NCI-H1436 (cell line): ENCODE measurements at regions not wholly inside any gene's neighbourhood (a gene's known extent, or its start where the extent isn't known, plus 50 kb on each side); places are given as distances from the start of the nearest gene placed in this dataset.

Experiments used
- DNase-seq: peaks from one replicate; lab custom pipeline; 2025; lab: John Stamatoyannopoulos, UW

DNA sequence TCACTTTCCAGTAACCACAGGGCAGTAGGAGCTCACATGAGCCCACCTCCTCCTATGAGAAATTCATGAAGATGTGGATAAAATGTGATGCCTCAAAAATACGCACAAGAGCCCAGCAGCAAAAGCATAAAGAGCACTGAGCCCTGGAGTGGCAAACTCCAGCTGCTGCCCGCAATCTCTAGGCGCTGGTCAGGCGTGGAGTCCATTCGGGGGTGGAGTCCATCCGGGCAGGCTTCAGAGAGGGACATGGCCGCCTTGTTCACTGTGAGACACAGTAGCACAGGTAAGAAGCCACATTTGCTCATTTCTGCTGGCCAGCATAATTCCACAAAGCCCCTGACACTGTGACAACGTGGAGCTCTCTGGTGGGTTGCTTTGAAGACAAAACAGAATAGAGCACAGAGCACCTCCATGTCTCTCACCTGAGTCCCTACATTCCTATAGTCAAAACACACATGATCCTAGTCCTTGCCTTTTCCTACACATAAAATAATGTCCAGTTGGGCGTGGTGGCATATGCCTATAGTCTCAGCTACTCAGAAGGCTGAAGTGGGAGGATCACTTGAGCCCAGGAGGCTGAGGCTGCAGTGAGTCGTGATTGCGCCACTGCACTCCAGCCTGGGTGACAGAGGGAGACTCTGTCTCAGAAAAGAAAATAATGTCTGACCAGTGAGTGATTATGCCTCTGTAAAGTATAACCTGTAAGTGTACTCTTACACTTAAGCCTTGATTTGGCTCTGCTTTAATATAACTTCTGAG is 365.2 kb downstream of the GADD45G start:
- DNase-seq, result no peak

GRCh38 chr9:89970701-89971100 is 365.9 kb downstream of the GADD45G start:
- no peak for DNase-seq

DNA sequence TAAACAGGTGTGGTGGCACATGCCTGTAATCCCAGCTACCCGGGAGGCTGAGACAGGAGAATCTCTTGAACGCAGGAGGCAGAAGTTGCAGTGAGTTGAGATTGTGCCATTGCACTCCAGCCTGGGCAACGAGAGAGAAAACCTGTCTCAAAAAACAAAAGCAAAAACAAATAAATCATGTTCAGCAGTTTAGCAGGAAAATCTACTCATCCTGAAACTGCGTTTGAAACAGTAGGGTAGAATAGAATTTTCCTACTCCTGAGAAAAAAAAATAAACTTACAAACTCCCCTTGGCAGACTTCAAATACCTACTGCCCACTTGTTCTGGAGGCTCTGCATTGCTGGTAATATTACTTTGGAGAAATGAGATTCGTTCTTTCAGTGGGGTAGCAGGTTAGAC is 367.7 kb downstream of the GADD45G start:
- no peak for DNase-seq

DNA sequence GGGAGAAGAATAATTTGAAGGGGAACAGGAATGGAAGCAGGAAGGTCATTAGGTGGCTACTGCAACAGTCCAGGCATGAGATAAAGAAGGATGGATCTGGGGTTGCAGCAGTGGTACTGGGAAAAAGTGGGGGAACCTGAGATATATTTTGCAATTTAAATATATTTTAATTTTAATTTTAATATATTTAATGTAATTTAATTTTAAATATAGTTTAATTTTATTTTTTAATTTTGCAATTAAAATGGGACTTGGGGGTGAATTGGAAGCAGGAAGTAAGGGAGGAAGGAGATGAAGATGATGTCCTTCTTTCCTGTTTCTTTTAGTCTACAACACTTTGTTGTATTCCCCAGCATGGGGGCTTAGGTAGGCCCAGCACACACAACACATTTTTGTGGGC is 369.8 kb downstream of the GADD45G start:
- no peak for DNase-seq

DNA sequence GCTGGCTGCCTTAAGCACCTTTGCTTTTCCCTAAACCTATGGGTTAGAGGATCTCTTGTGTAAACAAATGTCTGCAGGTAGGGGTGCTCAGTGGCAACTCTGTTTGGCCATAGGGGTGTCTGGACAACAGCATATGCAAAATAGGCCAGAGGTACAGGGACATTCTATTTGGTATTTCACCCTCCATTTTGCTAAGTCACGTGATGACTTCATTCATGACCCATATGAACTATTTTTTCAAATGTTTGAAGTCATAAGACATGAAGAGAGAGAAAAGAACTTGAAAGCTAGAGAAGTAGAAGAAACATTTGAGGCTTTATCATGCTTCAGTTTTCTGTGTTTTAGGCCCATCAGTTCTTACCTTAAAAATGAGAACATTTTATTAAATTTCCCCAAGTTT is 370.2 kb downstream of the GADD45G start:
- DNase-seq, result no peak

DNA sequence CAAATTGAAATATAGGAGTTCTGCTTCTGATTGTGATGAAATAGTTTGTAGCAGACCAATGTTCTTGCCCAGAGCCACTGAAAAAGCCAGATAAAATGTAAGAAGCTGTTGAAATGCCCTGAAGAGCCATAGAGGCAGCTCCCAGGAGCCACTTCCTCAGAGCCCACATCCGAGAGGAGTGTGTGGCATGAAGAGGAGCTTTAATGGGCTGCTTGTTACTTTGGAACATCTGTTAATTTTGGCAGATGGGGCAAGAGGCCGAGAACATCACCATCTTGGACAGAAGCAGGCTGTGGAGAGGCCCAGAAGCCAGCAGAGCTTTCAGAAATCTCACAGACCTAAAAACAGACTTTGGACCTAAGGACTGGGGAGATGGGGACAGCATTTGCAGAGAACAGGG is 370.8 kb downstream of the GADD45G start:
- no peak for DNase-seq

GRCh38 chr9:89978185-89978584 is 373.4 kb downstream of the GADD45G start:
- no peak for DNase-seq

GRCh38 chr9:89980600-89980999 is 375.8 kb downstream of the GADD45G start:
- no peak for DNase-seq

DNA sequence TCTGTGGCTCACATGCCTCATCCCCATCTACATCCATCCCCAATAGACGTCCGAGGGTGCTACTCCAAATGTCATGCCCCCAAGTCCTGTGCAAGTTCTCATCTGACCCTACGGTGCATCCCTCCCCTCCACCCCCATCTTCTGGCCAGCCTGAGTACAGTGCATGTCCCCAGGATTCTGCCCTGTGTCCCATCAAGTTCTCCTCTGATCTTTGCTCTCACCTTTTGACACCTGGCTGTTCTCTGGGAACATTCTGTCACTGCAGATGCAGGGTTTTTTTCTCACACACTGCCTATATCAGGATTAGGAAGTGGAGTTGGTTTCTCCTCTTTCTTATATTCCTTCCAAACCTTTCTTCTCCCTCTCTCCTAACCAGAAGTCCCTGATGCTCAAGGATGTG is 377.2 kb downstream of the GADD45G start:
- DNase-seq, result no peak

GRCh38 chr9:89983411-89983810 is 378.6 kb downstream of the GADD45G start:
- DNase-seq, result no peak

DNA sequence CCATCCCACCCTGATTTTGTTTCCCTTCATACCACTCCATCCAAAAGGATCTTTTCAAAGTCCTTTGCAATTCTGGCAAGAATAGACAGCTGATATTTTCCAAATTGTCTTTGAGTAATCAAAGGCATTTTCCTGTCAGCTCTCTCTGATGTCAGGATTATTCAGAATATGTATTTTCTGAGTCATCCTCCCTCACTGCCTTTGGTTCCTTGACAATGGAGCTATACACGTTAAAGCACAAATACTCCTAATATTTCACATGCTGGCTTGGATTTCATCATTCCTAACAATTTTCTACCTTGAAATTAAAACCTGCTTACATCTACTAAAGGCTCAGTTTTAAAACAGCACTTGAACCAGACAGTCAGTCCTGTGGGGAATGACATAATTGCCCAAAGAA is 379.4 kb downstream of the GADD45G start:
- DNase-seq, result no peak

DNA sequence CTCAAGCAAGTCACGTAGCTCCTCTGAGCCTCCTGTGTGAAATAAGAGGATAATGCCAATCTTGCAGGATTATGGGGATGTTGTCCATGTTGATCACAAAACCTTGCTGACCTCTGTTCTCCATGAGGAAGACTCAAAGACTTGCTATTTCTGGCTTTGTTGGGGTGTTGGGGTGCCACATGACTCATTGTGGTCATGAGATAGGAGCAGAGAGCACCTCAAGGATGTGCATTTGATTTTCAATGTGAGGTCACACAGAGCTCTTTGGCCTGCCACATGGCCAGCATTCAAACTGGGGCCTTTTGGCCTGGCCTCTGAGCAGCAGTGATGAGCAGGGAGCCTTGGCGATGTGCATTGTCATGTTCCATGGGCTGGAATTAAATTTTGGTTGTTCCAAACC is 380.3 kb downstream of the GADD45G start:
- DNase-seq, result no peak

DNA sequence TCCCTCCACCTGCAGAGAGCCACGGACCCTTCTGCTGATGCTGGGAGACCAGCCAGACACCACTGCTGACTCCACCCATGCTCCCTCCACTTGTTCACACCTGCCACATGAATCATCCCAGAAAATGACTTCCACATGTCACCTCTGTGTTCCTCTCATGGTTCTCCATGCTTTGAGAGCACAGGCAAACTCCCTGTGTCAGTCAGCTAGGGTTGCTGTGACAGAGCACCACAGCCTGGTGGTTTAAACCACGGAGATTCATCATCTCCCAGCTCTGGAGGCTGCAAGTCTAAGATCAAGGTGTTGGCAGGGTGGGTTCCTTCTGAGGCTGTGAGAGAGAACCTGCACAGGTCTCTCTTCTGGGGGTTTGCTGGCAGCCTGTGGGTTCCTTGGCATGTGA is 381.4 kb downstream of the GADD45G start:
- no peak for DNase-seq

- DNase-seq, result no peak
Observed at GRCh38 chr9:89988458-89988857, 383.6 kb downstream of the GADD45G start.

GRCh38 chr9:89991204-89991790 is 386.5 kb downstream of the GADD45G start:
- DNase-seq, result no peak

DNA sequence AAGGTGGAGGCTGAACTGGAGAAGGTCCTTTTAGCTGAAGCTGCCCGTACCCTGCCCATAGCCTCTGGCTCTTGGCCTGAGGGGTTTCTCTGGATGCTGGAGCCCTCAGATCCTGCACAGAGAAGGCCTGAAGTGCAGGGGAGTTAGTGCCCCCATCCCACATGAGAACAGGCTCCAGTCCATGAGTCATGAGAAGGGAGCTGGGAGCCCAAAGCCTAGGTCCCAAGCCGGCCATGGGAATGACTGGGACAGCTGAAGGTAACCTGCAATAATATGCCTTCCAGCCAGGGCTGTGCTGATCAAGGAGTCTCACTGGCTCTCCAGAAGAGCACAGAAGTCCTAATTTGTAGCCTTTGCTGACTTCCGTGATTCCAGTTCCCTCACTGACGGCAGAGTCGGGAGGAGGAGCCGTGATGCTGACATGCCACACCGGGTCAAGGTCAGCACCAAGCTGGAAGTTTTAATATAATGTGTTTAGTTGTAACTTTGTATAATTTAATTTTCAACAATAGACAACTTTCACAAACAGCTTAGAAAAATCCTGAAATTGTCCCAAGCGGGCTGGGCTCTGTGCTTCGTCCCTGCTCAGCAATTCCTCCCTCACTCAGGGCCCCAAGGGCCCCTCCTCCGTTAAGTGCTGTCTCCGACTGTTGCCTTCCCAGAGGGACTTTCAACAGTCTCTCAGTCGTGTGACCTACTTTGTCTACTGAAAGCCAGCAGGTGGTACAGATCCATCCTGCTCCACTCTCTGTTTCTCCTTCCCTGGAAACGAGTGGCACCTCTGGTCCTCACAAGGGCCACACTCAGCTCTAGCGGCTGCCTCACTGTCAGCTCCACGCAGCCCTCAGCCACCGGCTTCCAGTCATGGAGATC is 387.8 kb downstream of the GADD45G start:
- no peak for DNase-seq

GRCh38 chr9:89993678-89994630 is 389.1 kb downstream of the GADD45G start:
- no peak for DNase-seq

DNA sequence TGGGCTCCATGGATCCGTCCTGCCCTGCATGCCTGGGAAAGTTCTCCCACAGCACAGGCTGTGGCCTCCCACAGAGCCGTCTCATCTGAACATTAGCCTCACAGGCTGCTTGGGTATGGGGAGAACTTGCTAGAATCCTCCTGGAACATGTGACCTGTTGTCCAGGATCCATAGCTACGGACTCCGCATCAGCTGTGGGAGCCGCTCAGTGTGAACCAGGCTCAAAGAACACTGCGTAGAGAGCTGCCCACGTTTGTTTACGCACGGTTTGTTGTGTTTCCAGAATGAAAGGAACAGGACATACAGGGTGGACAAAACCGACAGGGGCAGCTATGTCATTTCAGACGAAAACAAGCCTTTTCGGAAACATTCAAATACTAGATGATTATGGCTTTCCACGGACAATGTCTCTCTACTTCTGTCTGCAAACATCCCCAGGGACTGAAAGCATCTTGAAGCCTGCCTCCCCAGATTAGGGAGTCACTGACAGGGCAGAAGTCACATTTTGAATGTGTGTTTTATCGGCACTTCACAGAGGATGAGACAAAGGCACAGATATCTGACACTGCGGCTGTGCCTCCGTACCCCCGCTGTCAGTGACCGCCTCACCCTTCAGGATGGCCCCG is 390.3 kb downstream of the GADD45G start:
- no peak for DNase-seq

DNA sequence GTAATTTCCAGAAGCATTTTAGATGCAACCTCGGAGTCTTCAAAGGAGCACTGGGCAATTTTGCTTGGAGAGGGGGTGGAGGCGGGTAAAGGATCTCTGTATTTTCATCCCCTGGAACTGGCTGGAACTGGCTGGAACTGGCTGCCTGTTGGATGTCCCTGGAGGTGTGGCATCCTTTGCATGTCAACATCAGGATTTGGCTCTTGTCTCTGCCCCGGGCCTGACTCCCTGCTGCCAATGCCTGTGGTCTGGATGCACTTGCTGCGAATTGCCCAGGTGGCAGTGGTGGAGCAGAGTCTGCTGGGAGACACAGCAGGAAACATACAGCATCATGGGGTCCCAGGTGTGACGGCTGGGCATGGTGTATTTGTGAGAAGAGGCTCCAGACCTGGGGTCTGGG is 391.3 kb downstream of the GADD45G start:
- DNase-seq, result no peak

DNA sequence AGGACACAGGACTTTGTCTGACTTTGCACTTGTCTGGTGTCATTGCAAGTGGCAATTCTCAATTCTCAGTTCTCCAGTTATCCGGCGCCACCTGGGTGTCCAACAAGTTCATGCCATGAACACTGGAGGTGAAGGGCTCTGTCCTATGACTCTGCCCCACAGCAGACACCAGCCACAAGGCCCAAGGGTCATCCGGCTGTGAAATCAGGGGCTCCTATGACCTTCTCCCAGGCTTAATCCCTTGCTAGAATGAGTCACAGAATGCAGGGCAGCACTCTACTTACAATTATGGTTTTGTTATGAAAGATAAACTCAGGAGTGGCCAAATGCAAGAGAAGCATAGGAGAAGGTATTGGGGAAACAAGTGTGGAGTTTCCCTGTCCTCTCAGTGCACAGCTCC is 392.0 kb downstream of the GADD45G start:
- DNase-seq, result no peak

DNA sequence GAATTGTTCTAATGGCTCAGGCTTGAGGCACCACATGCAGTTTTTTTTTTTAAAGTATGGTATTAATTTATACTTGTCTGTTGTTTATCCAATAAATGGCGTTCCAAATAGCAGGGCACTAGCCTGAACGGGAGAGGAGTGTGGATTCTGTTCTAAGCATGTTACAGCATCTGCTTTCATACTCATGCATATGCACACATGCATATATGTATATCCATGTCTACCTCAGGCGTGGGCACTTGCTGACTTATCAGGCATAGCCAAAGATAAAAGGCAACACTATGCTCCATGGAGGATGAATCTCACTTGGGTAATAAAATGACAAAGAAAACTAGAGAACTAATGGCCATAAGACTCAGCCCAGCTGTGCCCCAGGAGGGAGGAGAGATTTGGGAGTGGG is 393.8 kb downstream of the GADD45G start:
- no peak for DNase-seq

- no peak for DNase-seq
Observed at GRCh38 chr9:89999176-89999533, 394.3 kb downstream of the GADD45G start.
